CD14-positive monocyte (primary cell): ENCODE measurements at regions not wholly inside any gene's neighbourhood (a gene's known extent, or its start where the extent isn't known, plus 50 kb on each side); places are given as distances from the start of the nearest gene placed in this dataset.

Experiments used
- DNase-seq, 3 donors: peaks; one replicate each; pipeline ENCODE4 v3.0.0-alpha.2; 2011 to 2022
- H2AFZ ChIP-seq: 2 replicates; pipeline ENCODE4 v1.6.0; 2012; ENCODE audit warnings: mild to moderate bottlenecking, low read depth, low read length, inconsistent platforms; ENCODE audit not compliant: insufficient read depth, poor library complexity, severe bottlenecking
- H3K27ac ChIP-seq, 2 donors: 1 replicate in 1 of 2; 2 replicates in 1 of 2; pipeline ENCODE4 v1.5.1; 2012 to 2013; ENCODE audit warnings: low read length in 2 of 2, control low read depth in 1 of 2, inconsistent platforms in 1 of 2, low read depth in 1 of 2, mild to moderate bottlenecking in 1 of 2
- H3K27me3 ChIP-seq, 2 donors: one replicate each; pipeline versions ENCODE4 v1.6.0 to v1.6.1; 2011 to 2013; ENCODE audit warnings: low read length in 2 of 2; ENCODE audit not compliant: control insufficient read depth in 2 of 2, insufficient read depth in 2 of 2
- H3K36me3 ChIP-seq, 2 donors: replicated peaks in 1 of 2; 1 replicate in 1 of 2; 2 replicates in 1 of 2; pipeline versions ENCODE4 v1.5.1 to v1.6.1; 2012 to 2013; ENCODE audit warnings: low read length in 2 of 2, control low read depth in 1 of 2, inconsistent platforms in 1 of 2, mild to moderate bottlenecking in 1 of 2; ENCODE audit not compliant: insufficient read depth in 2 of 2, control insufficient read depth in 1 of 2
- H3K4me1 ChIP-seq, 2 donors: 1 replicate in 1 of 2; 2 replicates in 1 of 2; pipeline versions ENCODE4 v1.5.1 to v1.6.1; 2012 to 2013; ENCODE audit warnings: low read length in 2 of 2, control low read depth in 1 of 2, inconsistent platforms in 1 of 2, mild to moderate bottlenecking in 1 of 2, moderate library complexity in 1 of 2; ENCODE audit not compliant: insufficient read depth in 2 of 2, control insufficient read depth in 1 of 2
- H3K4me2 ChIP-seq: replicated peaks from 2 replicates; pipeline ENCODE3; 2012; ENCODE audit warnings: low read length, moderate library complexity, mild to moderate bottlenecking; ENCODE audit not compliant: poor library complexity, severe bottlenecking; ENCODE audit errors: extremely low read depth
- H3K4me3 ChIP-seq, 3 experiments: fragments of 200-600 bp in 1 of 3; sonication (generic) in 1 of 3; replicated peaks in 1 of 3; 1 replicate in 2 of 3; 2 replicates in 1 of 3; pipeline ENCODE4 v1.5.1; 2011 to 2013; ENCODE audit warnings: low read length in 3 of 3, mild to moderate bottlenecking in 3 of 3, control low read depth in 2 of 3, low read depth in 2 of 3, inconsistent platforms in 1 of 3, moderate library complexity in 1 of 3
- H3K79me2 ChIP-seq: 2 replicates; pipeline ENCODE4 v1.6.0; 2012; ENCODE audit warnings: mild to moderate bottlenecking, control low read depth, inconsistent platforms, low read length, moderate library complexity; ENCODE audit not compliant: insufficient read depth
- H3K9ac ChIP-seq: 2 replicates; pipeline ENCODE4 v1.6.0; 2017; ENCODE audit warnings: low read length, mild to moderate bottlenecking; ENCODE audit not compliant: insufficient read depth, poor library complexity, severe bottlenecking
- H3K9me3 ChIP-seq, 2 donors: replicated peaks in 1 of 2; 1 replicate in 1 of 2; 2 replicates in 1 of 2; pipeline versions ENCODE4 v1.5.1 to v1.6.1; 2012 to 2013; ENCODE audit warnings: low read length in 2 of 2, control low read depth in 1 of 2; ENCODE audit not compliant: control insufficient read depth in 1 of 2, insufficient read depth in 1 of 2
- H4K20me1 ChIP-seq: 2 replicates; pipeline ENCODE4 v1.6.0; 2012; ENCODE audit warnings: mild to moderate bottlenecking, low read length, control low read depth, moderate library complexity; ENCODE audit not compliant: insufficient read depth
- H3K27ac Mint-ChIP-seq, 7 donors: one replicate each; pipeline ENCODE4 v1.8.0; 2020; ENCODE audit warnings: mild to moderate bottlenecking in 7 of 7, mixed read lengths in 7 of 7, moderate library complexity in 6 of 7, inconsistent platforms in 2 of 7
- H3K27me3 Mint-ChIP-seq, 3 donors: one replicate each; pipeline ENCODE4 v1.8.0; 2021 to 2022; ENCODE audit warnings: low read depth in 3 of 3, mild to moderate bottlenecking in 3 of 3, mixed read lengths in 3 of 3, moderate library complexity in 3 of 3, inconsistent platforms in 1 of 3
- H3K36me3 Mint-ChIP-seq, 2 donors: one replicate each; pipeline ENCODE4 v1.8.0; 2020; ENCODE audit warnings: mixed read lengths in 2 of 2, inconsistent platforms in 1 of 2, mild to moderate bottlenecking in 1 of 2
- H3K4me1 Mint-ChIP-seq: one replicate; pipeline ENCODE4 v1.8.0; 2020; ENCODE audit warnings: mild to moderate bottlenecking, mixed read lengths
- H3K4me3 Mint-ChIP-seq, 2 donors: one replicate each; pipeline ENCODE4 v1.8.0; 2020; ENCODE audit warnings: mild to moderate bottlenecking in 2 of 2, mixed read lengths in 2 of 2, moderate library complexity in 1 of 2
- H3K9me3 Mint-ChIP-seq, 7 donors: one replicate each; pipeline ENCODE4 v1.8.0; 2020 to 2022; ENCODE audit warnings: mixed read lengths in 7 of 7, mild to moderate bottlenecking in 6 of 7, moderate library complexity in 6 of 7, inconsistent platforms in 2 of 7
- CTCF ChIP-seq: fragments of 200-600 bp; IDR thresholded peaks from one replicate; pipeline ENCODE4 v1.8.0; 2022; ENCODE audit warnings: antibody characterized with exemption, mild to moderate bottlenecking
- WGBS: methylation state at CpG from one replicate; pipeline ENCODE4 v1.1.5; 2013; ENCODE audit warnings: missing lambda C conversion rate; ENCODE audit not compliant: insufficient coverage; 5-methylcytosine and 5-hydroxymethylcytosine counted together
- intact Hi-C, 2 donors: fragments of 100-400 bp; cut with micrococcal nuclease; formaldehyde crosslinking; loops; one replicate each; pipeline versions ENCODE4 v1.15.0 to v1.15.1; 2023

- Histone ChIP-seq H3K4me2 (no peak overlapping the region), H3K27me3 (no peaks in the 10 kb centered on the region), H3K4me3 (no peak overlapping the region), H3K9me3 (peaks cover 47 to 50% of the 10 kb centered on the region in 2 donors), H3K9ac (no peak overlapping the region), H3K79me2 (no peaks in the 10 kb centered on the region), H3K36me3 (no peaks in the 10 kb centered on the region), H3K27ac (no peak overlapping the region), H2AFZ (no peak overlapping the region), H4K20me1 (no peaks in the 10 kb centered on the region), H3K4me1 (no peaks in the 10 kb centered on the region)
- no CpG with 5 or more reads among the region's 2 CpGs for WGBS
- H3K27ac Mint-ChIP-seq: no peak overlapping the region
- H3K36me3 Mint-ChIP-seq: no peaks in the 10 kb centered on the region
- H3K4me1 Mint-ChIP-seq: no peaks in the 10 kb centered on the region
- no peak for TF ChIP-seq CTCF
- no peak overlapping the region for H3K4me3 Mint-ChIP-seq
- no peaks in the 10 kb centered on the region for H3K27me3 Mint-ChIP-seq
- DNase-seq: no peak
- H3K9me3 Mint-ChIP-seq: peaks cover 11 to 40% (median 34%) of the 10 kb centered on the region in 7 donors
- intact Hi-C loops: no loop called here
Observed at GRCh38 chr15:26224266-26224665, 361.1 kb upstream of the ATP10A start.

- Histone ChIP-seq H3K4me3 (no peak overlapping the region), H2AFZ (no peak overlapping the region), H4K20me1 (no peaks in the 10 kb centered on the region), H3K4me1 (no peaks in the 10 kb centered on the region), H3K27ac (no peak overlapping the region), H3K9me3 (peaks cover 48 to 50% of the 10 kb centered on the region in 2 donors), H3K79me2 (no peaks in the 10 kb centered on the region), H3K36me3 (no peaks in the 10 kb centered on the region), H3K9ac (no peak overlapping the region), H3K4me2 (no peak overlapping the region), H3K27me3 (no peaks in the 10 kb centered on the region)
- H3K27ac Mint-ChIP-seq: no peak overlapping the region
- H3K36me3 Mint-ChIP-seq: no peaks in the 10 kb centered on the region
- no peak for TF ChIP-seq CTCF
- H3K27me3 Mint-ChIP-seq: no peaks in the 10 kb centered on the region
- H3K4me3 Mint-ChIP-seq: no peak overlapping the region
- no CpG with 5 or more reads among the region's 2 CpGs for WGBS
- no peaks in the 10 kb centered on the region for H3K4me1 Mint-ChIP-seq
- intact Hi-C loops: no loop called here
- no peak for DNase-seq
- H3K9me3 Mint-ChIP-seq: peaks cover 11 to 42% (median 34%) of the 10 kb centered on the region in 7 donors
Observed at GRCh38 chr15:26223720-26224119, 360.6 kb upstream of the ATP10A start.
